Tibial artery (tissue), 4 donors: ENCODE measurements at regions not wholly inside any gene's neighbourhood (a gene's known extent, or its start where the extent isn't known, plus 50 kb on each side); places are given as distances from the start of the nearest gene placed in this dataset.

Experiments
- DNase-seq, 2 donors: peaks; one replicate each; pipeline ENCODE4 v3.0.0-alpha.2; 2019
- H3K27ac ChIP-seq, 2 donors: fragments of 200-600 bp; sonication (generic) in 1 of 2; 1 replicate in 1 of 2; 2 replicates in 1 of 2; pipeline ENCODE4 v1.5.1; 2018 to 2019; ENCODE audit warnings: mild to moderate bottlenecking in 1 of 2
- H3K27me3 ChIP-seq, 2 donors: fragments of 200-600 bp; sonication (generic) in 1 of 2; one replicate each; pipeline versions ENCODE4 v1.5.1 to v1.6.0; 2016 to 2019
- H3K36me3 ChIP-seq, 3 donors: fragments of 200-600 bp; sonication (generic) in 2 of 3; one replicate each; pipeline ENCODE4 v1.5.1; 2016 to 2019; ENCODE audit warnings: mild to moderate bottlenecking in 2 of 3
- H3K4me1 ChIP-seq, 4 donors: fragments of 200-600 bp; sonication (generic) in 2 of 4; 1 replicate in 3 of 4; 2 replicates in 1 of 4; pipeline ENCODE4 v1.5.1; 2016 to 2019
- H3K4me3 ChIP-seq, 2 donors: fragments of 200-600 bp; sonication (generic) in 1 of 2; 1 replicate in 1 of 2; 2 replicates in 1 of 2; pipeline ENCODE4 v1.5.1; 2018 to 2019; ENCODE audit warnings: mild to moderate bottlenecking in 2 of 2
- H3K9me3 ChIP-seq, 3 donors: fragments of 200-600 bp; sonication (generic) in 1 of 3; one replicate each; pipeline ENCODE4 v1.5.1; 2016 to 2019
- intact Hi-C: fragments of 100-400 bp; cut with DNase I; formaldehyde crosslinking; loops from one replicate; pipeline ENCODE4 v1.15.0; 2023; ENCODE audit warnings: low total_unique reads
- TF ChIP-seq, protein P1 (sequence below), 2 experiments: fragments of 200-600 bp in 1 of 2; fragments of 450-650 bp in 1 of 2; IDR thresholded peaks; one replicate each; pipeline ENCODE4 v1.5.1; 2017 to 2019; ENCODE audit warnings: antibody characterized with exemption in 2 of 2, mild to moderate bottlenecking in 1 of 2, moderate library complexity in 1 of 2

DNA sequence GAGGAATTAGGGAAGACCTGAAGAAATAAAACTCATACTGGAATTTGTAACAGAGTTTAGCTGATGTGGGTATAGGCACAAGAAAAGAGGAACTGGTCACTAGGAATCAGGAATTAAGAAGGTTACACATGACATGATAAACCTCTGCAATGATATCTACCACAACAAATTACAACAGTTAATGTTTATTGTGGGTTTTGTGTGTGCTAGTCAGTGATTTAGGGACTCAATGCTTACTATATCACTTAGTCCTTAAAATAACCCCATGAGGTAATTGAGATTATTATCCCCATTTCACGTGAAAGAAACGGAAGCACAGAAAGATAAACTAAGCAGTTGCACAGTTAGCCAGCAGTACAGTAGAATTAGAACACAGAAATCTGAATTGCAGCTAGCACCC is 415.8 kb upstream of the ZEB2 start:
- no peak for DNase-seq
- no peaks in the 10 kb centered on the region for H3K9me3 ChIP-seq
- peak overlapping the region in 1 of 2 donors; percentile 75 for H3K27ac ChIP-seq
- intact Hi-C loops = no loop called here
- TF ChIP-seq, protein P1, sequence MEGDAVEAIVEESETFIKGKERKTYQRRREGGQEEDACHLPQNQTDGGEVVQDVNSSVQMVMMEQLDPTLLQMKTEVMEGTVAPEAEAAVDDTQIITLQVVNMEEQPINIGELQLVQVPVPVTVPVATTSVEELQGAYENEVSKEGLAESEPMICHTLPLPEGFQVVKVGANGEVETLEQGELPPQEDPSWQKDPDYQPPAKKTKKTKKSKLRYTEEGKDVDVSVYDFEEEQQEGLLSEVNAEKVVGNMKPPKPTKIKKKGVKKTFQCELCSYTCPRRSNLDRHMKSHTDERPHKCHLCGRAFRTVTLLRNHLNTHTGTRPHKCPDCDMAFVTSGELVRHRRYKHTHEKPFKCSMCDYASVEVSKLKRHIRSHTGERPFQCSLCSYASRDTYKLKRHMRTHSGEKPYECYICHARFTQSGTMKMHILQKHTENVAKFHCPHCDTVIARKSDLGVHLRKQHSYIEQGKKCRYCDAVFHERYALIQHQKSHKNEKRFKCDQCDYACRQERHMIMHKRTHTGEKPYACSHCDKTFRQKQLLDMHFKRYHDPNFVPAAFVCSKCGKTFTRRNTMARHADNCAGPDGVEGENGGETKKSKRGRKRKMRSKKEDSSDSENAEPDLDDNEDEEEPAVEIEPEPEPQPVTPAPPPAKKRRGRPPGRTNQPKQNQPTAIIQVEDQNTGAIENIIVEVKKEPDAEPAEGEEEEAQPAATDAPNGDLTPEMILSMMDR (IDR thresholded peaks at IDR 0.05) = no peak
- H3K4me1 ChIP-seq = peaks cover 0 to 51% (median 23%) of the 10 kb centered on the region in 4 donors
- H3K4me3 ChIP-seq = no peak overlapping the region
- H3K36me3 ChIP-seq = no peaks in the 10 kb centered on the region
- no peaks in the 10 kb centered on the region for H3K27me3 ChIP-seq

DNA sequence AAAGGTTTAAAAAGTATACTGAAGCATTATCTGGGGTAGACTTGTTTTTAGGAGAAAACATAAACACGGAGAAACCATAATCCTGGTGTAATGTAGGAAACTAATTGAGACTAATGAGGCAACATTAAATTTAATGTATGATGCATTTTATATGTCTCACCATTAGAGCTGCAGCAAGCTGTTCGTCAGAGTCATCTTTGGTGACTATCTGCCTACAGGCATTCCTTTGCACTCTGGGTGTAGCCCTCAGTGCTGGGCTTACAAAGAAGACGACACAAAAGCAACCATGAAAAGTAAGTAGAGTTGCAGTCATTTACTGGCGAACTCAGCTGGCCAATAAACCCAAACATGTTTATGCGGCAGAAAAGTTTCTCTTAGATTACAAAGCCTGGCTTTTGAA is 415.3 kb upstream of the ZEB2 start:
- peak overlapping the region in 1 of 2 donors; percentile 75 for H3K27ac ChIP-seq
- DNase-seq = no peak
- H3K36me3 ChIP-seq = no peaks in the 10 kb centered on the region
- TF ChIP-seq, protein P1 (IDR thresholded peaks at IDR 0.05) = no peak
- intact Hi-C loops = no loop called here
- no peaks in the 10 kb centered on the region for H3K27me3 ChIP-seq
- peaks cover 0 to 46% (median 23%) of the 10 kb centered on the region in 4 donors for H3K4me1 ChIP-seq
- no peaks in the 10 kb centered on the region for H3K9me3 ChIP-seq
- no peak overlapping the region for H3K4me3 ChIP-seq

DNA sequence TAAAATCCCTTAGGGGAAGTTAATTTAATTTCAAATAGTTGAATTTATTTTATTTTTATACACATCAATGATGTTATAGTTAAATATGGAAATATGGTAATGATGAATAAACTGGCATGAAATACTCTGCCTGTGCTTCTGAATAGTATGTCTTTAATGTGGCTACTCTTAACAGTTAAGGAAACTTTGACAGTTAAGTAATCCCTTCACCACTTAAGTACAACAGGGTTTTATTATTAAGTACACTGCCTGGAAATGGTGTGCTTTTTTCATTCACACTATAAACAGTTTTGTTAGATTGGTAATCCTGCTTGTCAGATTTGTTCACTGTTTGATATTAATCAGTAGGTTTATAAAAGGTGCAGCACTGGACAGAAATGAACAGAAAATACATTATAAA is 412.0 kb upstream of the ZEB2 start:
- Histone ChIP-seq H3K9me3 (peaks cover 0 to 11% (median 7%) of the 10 kb centered on the region in 3 donors), H3K4me3 (no peak overlapping the region), H3K4me1 (peaks cover 0 to 13% (median 9%) of the 10 kb centered on the region in 4 donors), H3K27ac (no peak overlapping the region), H3K36me3 (no peaks in the 10 kb centered on the region), H3K27me3 (no peaks in the 10 kb centered on the region)
- intact Hi-C loops = no loop called here
- TF ChIP-seq, protein P1 (IDR thresholded peaks at IDR 0.05) = no peak
- DNase-seq = no peak

DNA sequence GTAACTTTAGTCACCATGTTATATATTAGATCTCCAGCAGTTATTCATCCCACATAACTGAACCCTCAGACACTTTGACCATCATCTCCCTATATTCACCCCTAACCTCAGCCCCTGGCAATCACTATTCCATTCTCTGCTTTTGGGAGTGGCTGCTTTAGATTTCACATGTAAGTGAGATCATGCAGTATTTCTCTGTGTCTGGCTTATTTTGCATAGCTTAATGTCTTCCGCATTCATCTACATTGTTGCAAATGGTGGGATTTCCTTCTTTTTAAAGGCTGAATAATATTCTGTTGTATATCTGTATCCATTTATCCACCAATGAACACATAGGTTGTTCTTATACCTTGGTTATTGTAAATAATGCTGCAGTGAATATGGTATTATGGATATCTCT is 411.6 kb upstream of the ZEB2 start:
- peaks cover 0 to 9% (median 4%) of the 10 kb centered on the region in 4 donors for H3K4me1 ChIP-seq
- no peak overlapping the region for H3K4me3 ChIP-seq
- no peaks in the 10 kb centered on the region for H3K27me3 ChIP-seq

DNA sequence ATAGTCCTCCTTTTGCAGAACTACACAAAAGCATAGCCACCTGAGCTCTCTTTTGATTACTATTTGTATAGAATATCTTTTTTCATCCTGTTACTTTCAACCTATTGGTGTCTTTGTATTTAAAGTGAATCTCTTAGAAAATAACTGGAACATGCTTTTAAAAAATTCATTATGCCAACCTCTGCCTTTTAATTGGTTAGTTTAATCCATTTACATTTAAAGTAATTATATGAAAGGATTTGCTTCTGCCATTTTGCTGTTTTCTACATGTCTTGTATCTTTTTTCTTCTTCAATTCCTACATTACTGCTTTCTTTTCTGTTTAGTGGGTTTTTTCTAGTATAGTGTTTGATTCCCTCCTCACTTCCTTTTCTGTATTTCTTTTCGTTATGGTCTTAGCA is 407.5 kb upstream of the ZEB2 start:
- Histone ChIP-seq H3K36me3 (no peaks in the 10 kb centered on the region), H3K27me3 (no peaks in the 10 kb centered on the region), H3K27ac (no peak overlapping the region), H3K9me3 (peaks cover 0 to 11% (median 7%) of the 10 kb centered on the region in 3 donors), H3K4me3 (no peak overlapping the region), H3K4me1 (no peaks in the 10 kb centered on the region)
- no peak for DNase-seq
- intact Hi-C loops = no loop called here
- TF ChIP-seq, protein P1 (IDR thresholded peaks at IDR 0.05) = no peak

More for the DNA sequence above, 411.6 kb upstream of the ZEB2 start:
- TF ChIP-seq, protein P1 (IDR thresholded peaks at IDR 0.05) = no peak
- DNase-seq = no peak
- Histone ChIP-seq H3K27ac (no peak overlapping the region), H3K9me3 (peaks cover 0 to 11% (median 7%) of the 10 kb centered on the region in 3 donors), H3K36me3 (no peaks in the 10 kb centered on the region)
- intact Hi-C loops = no loop called here

DNA sequence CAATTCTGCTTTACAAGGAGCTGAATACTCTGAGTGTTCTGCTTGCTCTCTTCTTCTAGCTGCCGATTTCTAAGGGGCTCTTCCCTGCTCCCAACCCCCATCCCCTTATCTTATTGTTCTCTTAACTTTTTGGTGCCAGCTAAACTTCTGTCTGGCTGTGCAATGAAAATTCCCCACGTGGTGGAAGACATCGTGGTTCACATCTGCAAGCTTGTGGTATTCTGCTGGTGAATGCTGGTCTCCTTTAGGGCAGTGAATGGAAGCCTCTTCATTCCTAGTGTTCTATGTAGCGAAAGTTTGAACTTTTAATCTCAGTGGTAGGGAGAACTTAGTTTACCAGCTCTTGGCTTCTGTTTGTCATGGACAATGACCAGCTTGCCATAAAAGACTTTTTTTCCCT is 406.0 kb upstream of the ZEB2 start:
- no peak overlapping the region for H3K4me3 ChIP-seq
- TF ChIP-seq, protein P1 (IDR thresholded peaks at IDR 0.05) = no peak
- no peaks in the 10 kb centered on the region for H3K4me1 ChIP-seq
- no peak overlapping the region for H3K27ac ChIP-seq
- intact Hi-C loops = no loop called here
- peaks cover 0 to 11% (median 7%) of the 10 kb centered on the region in 3 donors for H3K9me3 ChIP-seq
- DNase-seq = no peak
- no peaks in the 10 kb centered on the region for H3K27me3 ChIP-seq
- H3K36me3 ChIP-seq = no peaks in the 10 kb centered on the region
